Activated CD8-positive, alpha-beta T cell treated with anti-CD3 and anti-CD28 coated beads for 36 hours (primary cell): ENCODE measurements at regions not wholly inside any gene's neighbourhood (a gene's known extent, or its start where the extent isn't known, plus 50 kb on each side); places are given as distances from the start of the nearest gene placed in this dataset.

ENCODE experiments used
- ATAC-seq: fragments of 200-7000 bp; cut with Tn5 transposase; one replicate; pipeline ENCODE4 v1.10.0; 2021; ENCODE audit warnings: mild to moderate bottlenecking, moderate library complexity
- CTCF ChIA-PET: fragments of 350-600 bp; sonication (Branson Sonifier 250); formaldehyde crosslinking; loops from one replicate; lab custom pipeline; 2021; ENCODE audit warnings: antibody characterized with exemption; lab: Charles Lee
- POLR2A ChIA-PET: fragments of 350-600 bp; sonication (Branson Sonifier 250); formaldehyde crosslinking; loops from one replicate; lab custom pipeline; 2021; ENCODE audit warnings: antibody characterized with exemption; lab: Charles Lee
- DNase-seq: peaks from one replicate; pipeline ENCODE4 v3.0.0-alpha.2; 2020
- H3K27ac Mint-ChIP-seq: one replicate; pipeline ENCODE4 v1.8.0; 2021; ENCODE audit warnings: mild to moderate bottlenecking, mixed read lengths
- H3K27me3 Mint-ChIP-seq: one replicate; pipeline ENCODE4 v1.8.0; 2021; ENCODE audit warnings: mixed read lengths
- H3K36me3 Mint-ChIP-seq: one replicate; pipeline ENCODE4 v1.8.0; 2021; ENCODE audit warnings: low read depth, mixed read lengths
- H3K4me1 Mint-ChIP-seq: one replicate; pipeline ENCODE4 v1.8.0; 2021; ENCODE audit warnings: low read depth, mixed read lengths
- H3K4me3 Mint-ChIP-seq: one replicate; pipeline ENCODE4 v1.8.0; 2021; ENCODE audit warnings: mild to moderate bottlenecking, moderate library complexity, mixed read lengths
- H3K9me3 Mint-ChIP-seq: one replicate; pipeline ENCODE4 v1.8.0; 2021; ENCODE audit warnings: mixed read lengths
- CTCF ChIP-seq: fragments of 200-600 bp; IDR thresholded peaks from one replicate; pipeline ENCODE4 v1.8.0; 2022; ENCODE audit warnings: antibody characterized with exemption, mild to moderate bottlenecking
- intact Hi-C: fragments of 100-400 bp; cut with micrococcal nuclease; formaldehyde crosslinking; loops from one replicate; pipeline ENCODE4 v1.10.0; 2022

GRCh38 chr2:74074487-74074886 is 73.2 kb downstream of the BOLA3 start:
- ChIA-PET POLR2A (no interaction called here), CTCF (no interaction called here)
- H3K36me3 Mint-ChIP-seq: peaks cover 36% of the 10 kb centered on the region
- no peak overlapping the region for H3K27ac Mint-ChIP-seq
- H3K9me3 Mint-ChIP-seq: no peaks in the 10 kb centered on the region
- no peak for TF ChIP-seq CTCF
- H3K4me1 Mint-ChIP-seq: peaks cover 18% of the 10 kb centered on the region
- no peaks in the 10 kb centered on the region for H3K27me3 Mint-ChIP-seq
- intact Hi-C loops: no loop called here
- no peak for ATAC-seq
- DNase-seq: no peak
- H3K4me3 Mint-ChIP-seq: no peak overlapping the region

GRCh38 chr2:74076074-74076470 is 71.6 kb downstream of the BOLA3 start:
- DNase-seq (no peak), ATAC-seq (no peak)
- POLR2A ChIA-PET: no interaction called here
- no peaks in the 10 kb centered on the region for H3K27me3 Mint-ChIP-seq
- no peaks in the 10 kb centered on the region for H3K9me3 Mint-ChIP-seq
- peaks cover 10% of the 10 kb centered on the region for H3K4me1 Mint-ChIP-seq
- intact Hi-C loops: no loop called here
- CTCF ChIA-PET: no interaction called here
- H3K36me3 Mint-ChIP-seq: peaks cover 25% of the 10 kb centered on the region
- H3K4me3 Mint-ChIP-seq: no peak overlapping the region
- peak overlapping the region; percentile 36 for H3K27ac Mint-ChIP-seq
- no peak for TF ChIP-seq CTCF

GRCh38 chr2:74077636-74078035 is 70.1 kb downstream of the BOLA3 start:
- ATAC-seq: no peak
- Mint-ChIP-seq H3K9me3 (no peaks in the 10 kb centered on the region), H3K36me3 (peaks cover 25% of the 10 kb centered on the region), H3K4me1 (peaks cover 6% of the 10 kb centered on the region), H3K4me3 (no peak overlapping the region), H3K27ac (peak overlapping the region; percentile 40), H3K27me3 (no peaks in the 10 kb centered on the region)
- intact Hi-C loops: no loop called here
- no peak for TF ChIP-seq CTCF
- ChIA-PET CTCF (interaction anchor here (0.6 kb wide), 1 partner anchor 45 kb away, joined by 3 read pairs; no protein-coding TSS in a partner anchor), POLR2A (interaction anchor here (0.8 kb wide), 1 partner anchor 16 kb away, joined by 3 read pairs; no protein-coding TSS in a partner anchor)
- DNase-seq: no peak

- ChIA-PET CTCF (no interaction called here), POLR2A (interaction anchor here (0.8 to 1.0 kb wide), 2 partner anchors 15 to 24 kb away, joined by 3 to 4 read pairs; no protein-coding TSS in a partner anchor)
- DNase-seq: no peak
- Mint-ChIP-seq H3K27me3 (no peaks in the 10 kb centered on the region), H3K36me3 (peaks cover 30% of the 10 kb centered on the region), H3K27ac (no peak overlapping the region), H3K4me1 (peaks cover 4% of the 10 kb centered on the region), H3K4me3 (no peak overlapping the region), H3K9me3 (no peaks in the 10 kb centered on the region)
- no peak for ATAC-seq
- intact Hi-C loops: no loop called here
- no peak for TF ChIP-seq CTCF
These were observed 69.2 kb downstream of the BOLA3 start for GRCh38 chr2:74078466-74078865.

- ATAC-seq (no peak), DNase-seq (no peak)
- peaks cover 25% of the 10 kb centered on the region for H3K36me3 Mint-ChIP-seq
- TF ChIP-seq CTCF: no peak
- peaks cover 4% of the 10 kb centered on the region for H3K4me1 Mint-ChIP-seq
- H3K4me3 Mint-ChIP-seq: no peak overlapping the region
- CTCF ChIA-PET: no interaction called here
- H3K27ac Mint-ChIP-seq: no peak overlapping the region
- POLR2A ChIA-PET: no interaction called here
- H3K27me3 Mint-ChIP-seq: no peaks in the 10 kb centered on the region
- intact Hi-C loops: no loop called here
- no peaks in the 10 kb centered on the region for H3K9me3 Mint-ChIP-seq
These were observed 68.0 kb downstream of the BOLA3 start for GRCh38 chr2:74079522-74080341.
